Esophagus muscularis mucosa (tissue), 3 donors: ENCODE measurements at regions not wholly inside any gene's neighbourhood (a gene's known extent, or its start where the extent isn't known, plus 50 kb on each side); places are given as distances from the start of the nearest gene placed in this dataset.

Experiments used
- POLR2AphosphoS5 ChIP-seq, 2 donors: sonication (generic); formaldehyde crosslinking; IDR thresholded peaks; one replicate each; pipeline ENCODE4 v1.6.1; 2017; ENCODE audit warnings: antibody characterized with exemption in 2 of 2
- TF ChIP-seq, protein P1 (sequence below), 3 experiments: fragments of 200-600 bp in 2 of 3; fragments of 450-650 bp in 1 of 3; sonication (generic) in 2 of 3; IDR thresholded peaks; one replicate each; pipeline ENCODE4 v1.5.1; 2017 to 2019; ENCODE audit warnings: antibody characterized with exemption in 3 of 3, mild to moderate bottlenecking in 2 of 3, moderate library complexity in 1 of 3

- TF ChIP-seq, protein P1, sequence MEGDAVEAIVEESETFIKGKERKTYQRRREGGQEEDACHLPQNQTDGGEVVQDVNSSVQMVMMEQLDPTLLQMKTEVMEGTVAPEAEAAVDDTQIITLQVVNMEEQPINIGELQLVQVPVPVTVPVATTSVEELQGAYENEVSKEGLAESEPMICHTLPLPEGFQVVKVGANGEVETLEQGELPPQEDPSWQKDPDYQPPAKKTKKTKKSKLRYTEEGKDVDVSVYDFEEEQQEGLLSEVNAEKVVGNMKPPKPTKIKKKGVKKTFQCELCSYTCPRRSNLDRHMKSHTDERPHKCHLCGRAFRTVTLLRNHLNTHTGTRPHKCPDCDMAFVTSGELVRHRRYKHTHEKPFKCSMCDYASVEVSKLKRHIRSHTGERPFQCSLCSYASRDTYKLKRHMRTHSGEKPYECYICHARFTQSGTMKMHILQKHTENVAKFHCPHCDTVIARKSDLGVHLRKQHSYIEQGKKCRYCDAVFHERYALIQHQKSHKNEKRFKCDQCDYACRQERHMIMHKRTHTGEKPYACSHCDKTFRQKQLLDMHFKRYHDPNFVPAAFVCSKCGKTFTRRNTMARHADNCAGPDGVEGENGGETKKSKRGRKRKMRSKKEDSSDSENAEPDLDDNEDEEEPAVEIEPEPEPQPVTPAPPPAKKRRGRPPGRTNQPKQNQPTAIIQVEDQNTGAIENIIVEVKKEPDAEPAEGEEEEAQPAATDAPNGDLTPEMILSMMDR (IDR thresholded peaks at IDR 0.05), result no peak
- no peak for TF ChIP-seq POLR2AphosphoS5 (IDR thresholded peaks at IDR 0.05)
Measured at GRCh38 chr9:85269811-85270210, 471.9 kb downstream of the AGTPBP1 start.
